ENCODE measurements at regions not wholly inside any gene's neighbourhood (a gene's known extent, or its start where the extent isn't known, plus 50 kb on each side); places are given as distances from the start of the nearest gene placed in this dataset.

- TF ChIP-seq CTCF (IDR thresholded peaks at IDR 0.05) (no peak), POLR2A (IDR thresholded peaks at IDR 0.05) (no peak)
These were observed 837.6 kb downstream of the FAM133A start for GRCh38 chrX:94511564-94511963.
